ENCODE measurements at regions not wholly inside any gene's neighbourhood (a gene's known extent, or its start where the extent isn't known, plus 50 kb on each side); places are given as distances from the start of the nearest gene placed in this dataset.

DNA sequence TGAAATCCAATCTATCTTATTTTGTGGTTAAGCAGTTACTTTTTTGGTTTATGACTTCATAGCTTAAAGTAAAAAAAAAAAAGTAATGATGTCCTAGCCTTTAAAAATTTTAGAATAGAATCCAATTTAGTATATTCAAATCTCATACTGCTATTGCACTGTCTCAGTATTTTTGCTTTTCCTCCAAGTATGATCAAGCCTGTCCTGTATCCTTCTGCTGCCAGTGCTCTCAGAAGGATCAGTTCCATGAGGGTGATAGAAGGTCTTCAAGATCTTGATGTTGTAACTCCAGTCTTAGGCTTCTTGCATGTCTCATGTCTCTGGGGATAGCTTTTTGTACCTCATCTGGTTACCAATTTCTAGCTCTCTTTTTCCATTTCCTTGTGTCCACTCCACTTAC lies 324.2 kb upstream of the FAR2 start:
- H3K4me3 ChIP-seq (replicated peaks in 1 of 2; ENCODE audit: low read depth in 2 of 2, low read length in 2 of 2) = no peak overlapping the region
- TF ChIP-seq, protein P1, sequence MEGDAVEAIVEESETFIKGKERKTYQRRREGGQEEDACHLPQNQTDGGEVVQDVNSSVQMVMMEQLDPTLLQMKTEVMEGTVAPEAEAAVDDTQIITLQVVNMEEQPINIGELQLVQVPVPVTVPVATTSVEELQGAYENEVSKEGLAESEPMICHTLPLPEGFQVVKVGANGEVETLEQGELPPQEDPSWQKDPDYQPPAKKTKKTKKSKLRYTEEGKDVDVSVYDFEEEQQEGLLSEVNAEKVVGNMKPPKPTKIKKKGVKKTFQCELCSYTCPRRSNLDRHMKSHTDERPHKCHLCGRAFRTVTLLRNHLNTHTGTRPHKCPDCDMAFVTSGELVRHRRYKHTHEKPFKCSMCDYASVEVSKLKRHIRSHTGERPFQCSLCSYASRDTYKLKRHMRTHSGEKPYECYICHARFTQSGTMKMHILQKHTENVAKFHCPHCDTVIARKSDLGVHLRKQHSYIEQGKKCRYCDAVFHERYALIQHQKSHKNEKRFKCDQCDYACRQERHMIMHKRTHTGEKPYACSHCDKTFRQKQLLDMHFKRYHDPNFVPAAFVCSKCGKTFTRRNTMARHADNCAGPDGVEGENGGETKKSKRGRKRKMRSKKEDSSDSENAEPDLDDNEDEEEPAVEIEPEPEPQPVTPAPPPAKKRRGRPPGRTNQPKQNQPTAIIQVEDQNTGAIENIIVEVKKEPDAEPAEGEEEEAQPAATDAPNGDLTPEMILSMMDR (IDR thresholded peaks at IDR 0.05; ENCODE audit: low read depth, low read length) = no peak

DNA sequence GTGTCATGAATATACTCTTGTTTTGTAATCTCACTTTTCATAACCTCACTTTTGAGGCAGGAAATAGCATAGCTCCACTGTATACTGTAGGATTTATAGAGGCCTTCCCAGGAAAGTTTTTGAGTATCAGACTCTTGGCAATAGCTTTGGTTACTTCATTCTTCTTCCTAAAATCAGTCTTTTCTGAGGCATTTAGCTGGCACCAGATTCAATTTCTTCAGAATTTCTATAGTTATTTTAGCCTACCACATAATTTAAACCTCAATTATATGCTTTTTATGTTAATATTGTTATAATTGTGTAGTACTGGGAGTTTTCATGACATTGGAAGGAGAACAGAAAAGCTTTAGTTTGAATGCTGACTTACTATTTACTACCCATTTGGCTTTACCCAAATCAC lies 322.3 kb upstream of the FAR2 start:
- no peak for DNase-seq (ENCODE audit: low read depth in 2 of 2)
- TF ChIP-seq, protein P1 (IDR thresholded peaks at IDR 0.05; ENCODE audit: low read depth, low read length) = no peak
- H3K4me3 ChIP-seq (replicated peaks in 1 of 2; ENCODE audit: low read depth in 2 of 2, low read length in 2 of 2) = no peak overlapping the region

More for the DNA sequence above, 324.2 kb upstream of the FAR2 start:
- DNase-seq (ENCODE audit: low read depth in 2 of 2) = no peak

DNA sequence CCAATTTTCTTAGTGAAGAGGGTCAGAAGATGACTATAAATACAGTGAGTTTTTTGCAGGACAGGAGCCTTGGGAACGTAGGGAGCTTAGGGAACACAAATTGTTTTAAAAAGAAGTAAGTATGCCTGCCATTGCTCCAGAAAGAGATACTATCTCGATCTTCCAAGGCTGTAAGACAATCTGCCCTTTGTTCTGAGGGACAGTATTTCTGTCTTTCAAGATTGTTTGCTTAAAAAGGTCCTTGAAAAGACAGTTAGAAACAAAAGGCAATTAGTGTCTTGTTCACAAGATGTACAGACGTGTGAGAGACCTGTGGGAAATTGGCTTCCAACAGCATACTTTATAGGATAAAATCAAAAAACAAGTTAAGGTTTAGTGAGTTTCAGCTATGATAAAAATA lies 321.2 kb upstream of the FAR2 start:
- no peak for DNase-seq (ENCODE audit: low read depth in 2 of 2)
- H3K4me3 ChIP-seq (replicated peaks in 1 of 2; ENCODE audit: low read depth in 2 of 2, low read length in 2 of 2) = no peak overlapping the region
- TF ChIP-seq, protein P1 (IDR thresholded peaks at IDR 0.05; ENCODE audit: low read depth, low read length) = no peak

DNA sequence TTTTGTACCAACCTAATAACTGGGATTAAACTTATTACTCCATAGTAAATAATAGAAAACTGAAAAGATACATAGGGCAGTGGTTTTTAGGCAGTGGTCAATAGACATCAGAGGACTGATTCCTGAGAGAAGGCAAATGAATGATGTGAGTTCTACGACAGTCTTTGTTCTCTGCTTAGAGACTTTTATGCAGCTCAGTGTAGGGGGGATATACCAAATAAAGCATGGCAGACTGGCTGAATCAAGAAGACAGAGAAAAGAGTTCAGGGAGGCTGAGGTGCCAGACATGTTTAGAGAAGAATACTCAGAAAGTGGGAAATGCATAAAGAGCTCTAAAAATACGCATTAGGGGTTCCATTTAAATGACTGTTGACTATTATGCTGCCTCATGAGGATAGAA lies 320.8 kb upstream of the FAR2 start:
- TF ChIP-seq, protein P1 (IDR thresholded peaks at IDR 0.05; ENCODE audit: low read depth, low read length) = no peak
- DNase-seq (ENCODE audit: low read depth in 2 of 2) = no peak
- no peak overlapping the region for H3K4me3 ChIP-seq (replicated peaks in 1 of 2; ENCODE audit: low read depth in 2 of 2, low read length in 2 of 2)

DNA sequence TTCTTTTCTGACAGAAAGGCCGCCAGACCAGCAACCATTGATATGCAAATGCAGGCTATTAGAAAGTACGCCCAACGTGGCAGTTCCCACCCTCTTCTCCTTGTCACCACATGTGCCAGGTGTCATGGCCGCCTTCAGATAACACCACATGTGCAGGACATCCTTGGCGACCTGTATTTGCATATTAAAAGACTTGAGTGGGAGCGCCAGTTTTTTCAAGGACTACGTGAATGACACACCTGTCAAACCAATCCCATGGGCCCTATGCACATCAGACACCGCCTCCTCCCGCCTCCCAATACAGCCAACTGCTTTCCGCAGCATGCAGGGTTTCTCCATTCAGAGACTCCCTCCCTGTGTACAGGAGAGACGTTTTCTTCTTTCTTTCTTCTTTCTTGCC lies 318.6 kb upstream of the FAR2 start:
- no peak for DNase-seq (ENCODE audit: low read depth in 2 of 2)
- no peak overlapping the region for H3K4me3 ChIP-seq (replicated peaks in 1 of 2; ENCODE audit: low read depth in 2 of 2, low read length in 2 of 2)
- TF ChIP-seq, protein P1 (IDR thresholded peaks at IDR 0.05; ENCODE audit: low read depth, low read length) = no peak

DNA sequence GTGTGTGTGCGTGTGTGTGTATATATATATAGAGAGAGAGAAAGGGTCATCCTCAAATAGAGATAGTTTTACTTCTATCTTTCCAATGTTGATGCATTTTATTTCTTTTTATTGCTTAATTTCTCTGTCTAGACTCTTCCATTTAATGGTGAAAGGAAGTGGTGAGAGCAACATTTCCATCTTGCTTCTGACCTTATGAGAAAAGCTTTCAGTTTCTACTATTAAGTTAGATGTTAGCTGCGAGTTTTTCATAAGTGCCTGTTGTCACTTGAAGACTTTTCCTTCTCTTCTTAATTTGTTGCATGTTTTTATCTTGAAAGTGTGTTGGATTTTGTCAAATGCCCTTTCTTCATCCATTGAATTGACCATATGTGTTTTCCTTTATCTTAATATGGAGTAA lies 304.4 kb upstream of the FAR2 start:
- no peak overlapping the region for H3K4me3 ChIP-seq (replicated peaks in 1 of 2; ENCODE audit: low read depth in 2 of 2, low read length in 2 of 2)
- no peak for DNase-seq (ENCODE audit: low read depth in 2 of 2)
- TF ChIP-seq, protein P1 (IDR thresholded peaks at IDR 0.05; ENCODE audit: low read depth, low read length) = no peak

DNA sequence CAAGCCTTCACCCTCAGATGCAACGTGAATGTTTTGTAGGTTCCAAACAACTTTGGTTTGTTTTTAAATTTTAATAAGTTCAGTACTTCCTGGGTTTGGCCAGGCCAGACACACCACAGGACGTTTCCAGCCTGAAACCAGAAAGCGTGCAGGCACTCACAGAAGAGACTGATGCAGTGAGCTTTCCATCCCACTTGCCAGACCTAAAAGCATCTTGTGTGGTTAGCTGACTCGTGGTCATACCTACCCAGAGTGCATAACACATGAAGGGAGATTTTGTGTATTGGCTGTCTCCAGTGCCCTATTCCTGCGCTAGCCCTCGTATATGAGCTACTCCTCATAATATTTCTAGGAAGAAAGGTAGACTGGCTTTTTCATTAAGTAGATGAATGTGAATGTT lies 297.3 kb upstream of the FAR2 start:
- DNase-seq (ENCODE audit: low read depth in 2 of 2) = no peak
- TF ChIP-seq, protein P1 (IDR thresholded peaks at IDR 0.05; ENCODE audit: low read depth, low read length) = no peak
- no peak overlapping the region for H3K4me3 ChIP-seq (replicated peaks in 1 of 2; ENCODE audit: low read depth in 2 of 2, low read length in 2 of 2)
